ENCODE measurements at regions not wholly inside any gene's neighbourhood (a gene's known extent, or its start where the extent isn't known, plus 50 kb on each side); places are given as distances from the start of the nearest gene placed in this dataset.
"Not testable (repeated sequence)": the region's sequence is repeated elsewhere in the genome, so short reads cannot be mapped to it uniquely, and the experiment has no call there.

- no peak for DNase-seq
These were observed 133.8 kb upstream of the RANBP3L start for GRCh38 chr5:36435516-36435915.

GRCh38 chr5:36436306-36436705, 134.6 kb upstream of the RANBP3L start:
- DNase-seq = no peak

DNA sequence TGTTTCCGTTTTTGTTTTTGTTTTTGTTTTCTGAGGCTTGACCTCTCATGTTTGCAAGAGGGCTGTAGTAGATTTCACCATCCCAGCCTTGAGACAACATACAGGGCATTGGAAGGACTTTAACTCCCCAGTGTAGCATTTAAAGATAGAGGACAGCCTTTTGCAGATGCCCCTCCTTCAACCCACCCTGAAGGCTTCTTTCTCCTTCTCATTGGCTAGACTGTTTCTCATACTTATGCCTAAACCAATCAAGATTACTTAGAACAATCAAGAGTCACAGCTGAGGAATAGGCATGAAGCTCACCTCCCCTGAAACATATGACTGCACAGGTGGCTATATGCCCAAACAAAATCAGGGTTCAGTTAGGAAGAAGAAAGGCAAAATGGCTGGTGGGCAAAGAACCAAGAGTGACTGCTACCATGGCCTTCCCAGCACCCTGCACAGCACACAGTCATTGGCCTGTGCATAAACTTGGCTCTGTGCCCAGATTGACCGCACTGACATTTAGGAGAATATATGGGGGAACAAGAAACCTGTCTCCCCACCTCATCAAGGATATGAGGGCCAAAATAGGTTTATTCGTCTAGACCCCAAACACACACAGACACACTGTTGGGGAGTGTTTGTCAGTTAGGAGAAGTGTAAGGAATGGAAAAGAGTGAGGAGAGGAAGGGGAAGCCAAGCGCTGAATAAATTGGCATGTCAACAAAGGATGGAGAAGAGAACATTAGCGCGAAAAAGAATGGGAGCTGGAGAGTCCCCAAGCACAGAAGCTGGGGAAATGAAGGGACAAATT, 137.3 kb upstream of the RANBP3L start:
- DNase-seq = no peak

DNA sequence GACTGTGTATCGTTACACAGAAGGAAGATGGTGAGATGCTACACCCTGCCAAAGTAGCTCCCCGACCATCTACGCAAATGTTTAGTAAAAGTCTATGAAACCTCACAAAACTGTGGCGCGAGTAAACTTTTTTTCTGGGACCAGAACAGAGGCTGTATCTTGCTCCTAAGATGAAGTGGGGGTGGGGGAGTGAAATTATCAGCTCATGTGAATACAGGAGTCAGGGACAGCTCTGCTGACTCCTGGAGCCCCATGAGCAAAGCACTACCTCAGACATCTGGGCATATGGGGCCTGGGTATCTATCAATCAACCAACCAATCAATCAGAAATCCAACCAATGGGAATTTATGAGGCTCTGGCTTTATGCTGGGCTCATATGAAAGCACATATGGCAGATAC, 138.6 kb upstream of the RANBP3L start:
- no peak for DNase-seq

GRCh38 chr5:36441280-36441679, 139.6 kb upstream of the RANBP3L start:
- no peak for DNase-seq

GRCh38 chr5:36442352-36442751, 140.7 kb upstream of the RANBP3L start:
- DNase-seq = no peak

GRCh38 chr5:36442796-36443195, 141.1 kb upstream of the RANBP3L start:
- no peak for DNase-seq

- DNase-seq = no peak
These were observed 142.2 kb upstream of the RANBP3L start for GRCh38 chr5:36443941-36444340.

- DNase-seq = no peak
These were observed 143.1 kb upstream of the RANBP3L start for GRCh38 chr5:36444582-36445418.

GRCh38 chr5:36447776-36448175, 146.1 kb upstream of the RANBP3L start:
- DNase-seq = no peak

DNA sequence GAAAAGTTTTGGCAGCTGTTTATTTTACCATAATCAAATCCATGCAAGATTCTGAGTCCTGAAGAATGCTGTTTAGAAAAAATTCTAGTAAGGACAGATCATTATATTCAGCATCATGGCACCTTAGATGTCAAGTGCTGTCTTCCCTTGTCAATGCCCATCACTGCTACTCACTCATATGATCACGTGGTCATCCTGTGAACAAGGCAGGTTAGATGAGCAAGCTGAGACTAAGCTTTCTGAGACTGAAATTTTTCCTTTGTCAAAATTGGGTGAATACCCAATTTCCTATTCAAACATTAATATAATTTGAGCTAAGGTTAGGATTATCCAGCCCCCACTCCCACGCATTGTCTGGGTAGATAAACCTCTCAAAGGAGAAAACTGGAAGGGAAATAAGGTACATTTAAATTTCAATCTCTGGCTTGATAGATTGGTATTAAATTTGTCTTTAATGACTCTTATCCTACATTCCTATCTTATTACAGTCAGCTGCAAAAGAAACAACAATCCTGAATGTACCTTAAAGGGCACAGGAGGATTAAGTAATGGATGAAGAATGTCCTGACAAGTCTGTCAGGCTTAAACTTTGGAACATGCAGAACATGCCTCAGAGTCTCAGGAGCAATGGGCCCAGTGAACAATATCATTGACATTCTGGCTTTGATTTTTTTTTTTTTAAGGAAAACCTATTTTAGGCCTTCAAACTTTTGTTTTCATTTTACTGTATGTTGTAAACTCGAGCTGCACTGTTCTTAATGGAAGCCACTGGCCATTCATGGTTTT, 148.7 kb upstream of the RANBP3L start:
- no peak for DNase-seq

- no peak for DNase-seq
These were observed 150.8 kb upstream of the RANBP3L start for GRCh38 chr5:36452424-36453006.

- no peak for DNase-seq
These were observed 148.7 kb upstream of the SLC1A3 start for GRCh38 chr5:36457511-36458270.

- no peak for DNase-seq
These were observed 147.7 kb upstream of the SLC1A3 start for GRCh38 chr5:36458746-36459145.

GRCh38 chr5:36459176-36460135, 146.9 kb upstream of the SLC1A3 start:
- DNase-seq = no peak

GRCh38 chr5:36462295-36463021, 143.9 kb upstream of the SLC1A3 start:
- no peak for DNase-seq

DNA sequence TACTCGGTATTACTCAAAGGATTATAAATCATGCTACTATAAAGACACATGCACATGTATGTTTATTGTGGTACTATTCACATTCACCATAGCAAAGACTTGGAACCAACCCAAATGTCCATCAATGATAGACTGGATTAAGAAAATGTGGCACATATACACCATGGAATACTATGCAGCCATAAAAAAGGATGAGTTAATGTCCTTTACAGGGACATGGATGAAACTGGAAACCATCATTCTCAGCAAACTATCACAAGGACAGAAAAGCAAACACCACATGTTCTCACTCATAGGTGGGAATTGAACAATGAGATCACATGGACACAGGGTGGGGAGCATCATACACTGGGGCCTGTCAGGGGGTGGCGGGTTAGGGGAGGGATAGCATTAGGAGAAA, 130.5 kb upstream of the SLC1A3 start:
- DNase-seq = not testable (repeated sequence)

- DNase-seq = no peak
These were observed 127.6 kb upstream of the SLC1A3 start for GRCh38 chr5:36478646-36479317.

GRCh38 chr5:36481454-36482120, 124.8 kb upstream of the SLC1A3 start:
- DNase-seq = no peak
